Caco-2 (cell line): ENCODE measurements at regions not wholly inside any gene's neighbourhood (a gene's known extent, or its start where the extent isn't known, plus 50 kb on each side); places are given as distances from the start of the nearest gene placed in this dataset.
A peak's percentile ranks its signal among the peaks of the same experiment; 100 is the strongest.

ENCODE experiments used
- BruUV-seq: library from RNA; stranded (reverse); fragments of 400-500 nt; replicated peaks from 2 replicates; lab custom pipeline; 2021; lab: Mats Ljungman, UMichigan
- CTCF ChIA-PET: fragments of 300-600 bp; sonication (Branson Sonifier 250); formaldehyde crosslinking; loops from one replicate; lab custom pipeline; 2022; ENCODE audit warnings: antibody characterized with exemption; lab: Charles Lee
- POLR2A ChIA-PET: fragments of 300-600 bp; sonication (Branson Sonifier 250); formaldehyde crosslinking; loops from one replicate; lab custom pipeline; 2022; ENCODE audit warnings: antibody characterized with exemption; lab: Charles Lee
- DNase-seq, 2 experiments: peaks; one replicate each; pipeline versions ENCODE4 v3.0.0 to v3.0.0-alpha.2; 2020 to 2022
- H3K27me3 ChIP-seq: replicated peaks from 2 replicates; pipeline ENCODE4 v1.6.0; 2011; ENCODE audit warnings: low read length; ENCODE audit not compliant: control insufficient read depth, insufficient read depth
- H3K36me3 ChIP-seq: 2 replicates; pipeline ENCODE4 v1.5.1; 2011; ENCODE audit warnings: low read length; ENCODE audit not compliant: control insufficient read depth, insufficient read depth
- H3K4me1 ChIP-seq: fragments of 250-450 bp; sonication (Bioruptor Pico); 2 replicates; pipeline ENCODE4 v1.5.1; 2020; ENCODE audit warnings: mild to moderate bottlenecking
- H3K4me3 ChIP-seq: 2 replicates; pipeline ENCODE4 v1.5.1; 2011; ENCODE audit warnings: low read depth, mild to moderate bottlenecking, control low read depth, low read length
- H3K9me3 ChIP-seq: fragments of 250-450 bp; sonication (Bioruptor Pico); 2 replicates; pipeline ENCODE4 v1.5.1; 2020; ENCODE audit warnings: mild to moderate bottlenecking, moderate library complexity
- H3K27ac Mint-ChIP-seq: one replicate; pipeline ENCODE4 v1.8.0; 2022; ENCODE audit warnings: mixed read lengths; ENCODE audit not compliant: unreplicated experiment
- H3K27me3 Mint-ChIP-seq: one replicate; pipeline ENCODE4 v1.8.0; 2022; ENCODE audit warnings: mixed read lengths; ENCODE audit not compliant: insufficient read depth, unreplicated experiment
- H3K36me3 Mint-ChIP-seq: one replicate; pipeline ENCODE4 v1.8.0; 2022; ENCODE audit warnings: mild to moderate bottlenecking, mixed read lengths; ENCODE audit not compliant: insufficient read depth, unreplicated experiment
- H3K4me1 Mint-ChIP-seq: one replicate; pipeline ENCODE4 v1.8.0; 2022; ENCODE audit warnings: low read depth, mixed read lengths; ENCODE audit not compliant: unreplicated experiment
- H3K4me3 Mint-ChIP-seq: one replicate; pipeline ENCODE4 v1.8.0; 2022; ENCODE audit warnings: mild to moderate bottlenecking, moderate library complexity, mixed read lengths; ENCODE audit not compliant: unreplicated experiment
- H3K9me3 Mint-ChIP-seq: one replicate; pipeline ENCODE4 v1.8.0; 2022; ENCODE audit warnings: mixed read lengths; ENCODE audit not compliant: unreplicated experiment
- intact Hi-C: fragments of 100-400 bp; cut with micrococcal nuclease; formaldehyde crosslinking; loops from one replicate; pipeline ENCODE4 v1.10.0; 2022; ENCODE audit not compliant: unreplicated experiment
- TF ChIP-seq, protein P1 (sequence below), 2 experiments: fragments of 200-600 bp in 1 of 2; IDR thresholded peaks; 1 replicate in 1 of 2; 2 replicates in 1 of 2; pipeline versions ENCODE4 v1.5.1 to v1.8.0; 2011 to 2022; ENCODE audit warnings: antibody characterized with exemption in 1 of 2, control low read depth in 1 of 2, inconsistent platforms in 1 of 2, low read depth in 1 of 2, low read length in 1 of 2, mild to moderate bottlenecking in 1 of 2, moderate library complexity in 1 of 2; ENCODE audit not compliant: insufficient read depth in 1 of 2, severe bottlenecking in 1 of 2, unreplicated experiment in 1 of 2

DNA sequence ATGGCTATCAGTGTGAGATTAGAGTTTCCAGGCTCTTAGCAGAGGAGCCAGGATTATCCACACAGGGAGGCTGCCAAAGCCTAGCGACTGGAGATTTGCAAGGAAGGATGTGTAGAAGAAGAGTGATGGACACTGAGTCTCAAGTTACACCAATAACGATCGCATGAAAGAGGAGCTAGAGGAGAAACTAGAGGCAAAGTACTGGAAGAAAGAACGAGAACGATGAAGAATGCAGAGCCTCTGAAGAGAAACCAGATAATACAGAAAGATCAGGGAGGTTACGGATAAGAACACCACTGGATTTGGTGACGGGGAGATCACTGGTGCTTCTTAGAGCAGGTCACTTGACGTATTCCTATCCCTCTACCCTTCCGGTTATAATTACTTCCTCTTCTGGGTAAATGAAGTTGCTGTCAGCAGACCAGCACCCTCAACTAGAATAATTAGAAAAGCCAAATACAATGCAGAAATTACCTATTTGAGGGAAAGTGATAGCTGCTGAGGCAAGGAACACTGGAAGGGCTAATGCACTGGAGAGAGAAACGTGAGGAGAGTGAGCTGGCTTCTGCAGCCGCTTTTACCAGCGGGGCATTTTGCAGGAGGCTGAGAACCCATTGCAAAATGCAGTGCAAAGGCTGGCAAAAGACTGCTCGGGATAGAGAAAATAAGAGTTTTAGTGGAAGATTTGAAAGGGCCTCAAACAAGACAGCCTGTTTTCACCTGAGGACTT lies 93.1 kb upstream of the HIF1A start:
- ChIA-PET CTCF (interaction anchor here (0.9 to 1.1 kb wide), 2 partner anchors 10 to 121 kb away, joined by 3 to 4 read pairs; no protein-coding TSS in a partner anchor), POLR2A (no interaction called here)
- Mint-ChIP-seq H3K27me3 (no peaks in the 10 kb centered on the region), H3K9me3 (no peaks in the 10 kb centered on the region), H3K4me3 (no peak overlapping the region), H3K36me3 (no peaks in the 10 kb centered on the region), H3K4me1 (peaks cover 25% of the 10 kb centered on the region), H3K27ac (peak overlapping the region; percentile 40)
- Histone ChIP-seq H3K4me1 (peaks cover 40% of the 10 kb centered on the region), H3K36me3 (no peaks in the 10 kb centered on the region), H3K4me3 (no peak overlapping the region), H3K27me3 (no peaks in the 10 kb centered on the region), H3K9me3 (0 out of 2 replicates have a peak, but pooled peaks cover 5% of the 10 kb centered on the region)
- intact Hi-C loops: no loop called here
- no TSS peak for BruUV-seq
- TF ChIP-seq, protein P1, sequence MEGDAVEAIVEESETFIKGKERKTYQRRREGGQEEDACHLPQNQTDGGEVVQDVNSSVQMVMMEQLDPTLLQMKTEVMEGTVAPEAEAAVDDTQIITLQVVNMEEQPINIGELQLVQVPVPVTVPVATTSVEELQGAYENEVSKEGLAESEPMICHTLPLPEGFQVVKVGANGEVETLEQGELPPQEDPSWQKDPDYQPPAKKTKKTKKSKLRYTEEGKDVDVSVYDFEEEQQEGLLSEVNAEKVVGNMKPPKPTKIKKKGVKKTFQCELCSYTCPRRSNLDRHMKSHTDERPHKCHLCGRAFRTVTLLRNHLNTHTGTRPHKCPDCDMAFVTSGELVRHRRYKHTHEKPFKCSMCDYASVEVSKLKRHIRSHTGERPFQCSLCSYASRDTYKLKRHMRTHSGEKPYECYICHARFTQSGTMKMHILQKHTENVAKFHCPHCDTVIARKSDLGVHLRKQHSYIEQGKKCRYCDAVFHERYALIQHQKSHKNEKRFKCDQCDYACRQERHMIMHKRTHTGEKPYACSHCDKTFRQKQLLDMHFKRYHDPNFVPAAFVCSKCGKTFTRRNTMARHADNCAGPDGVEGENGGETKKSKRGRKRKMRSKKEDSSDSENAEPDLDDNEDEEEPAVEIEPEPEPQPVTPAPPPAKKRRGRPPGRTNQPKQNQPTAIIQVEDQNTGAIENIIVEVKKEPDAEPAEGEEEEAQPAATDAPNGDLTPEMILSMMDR (IDR thresholded peaks at IDR 0.05; ENCODE audit: insufficient read depth in 1 of 2, low read depth in 1 of 2, low read length in 1 of 2, severe bottlenecking in 1 of 2, unreplicated experiment in 1 of 2): no peak
- DNase-seq: no peak

DNA sequence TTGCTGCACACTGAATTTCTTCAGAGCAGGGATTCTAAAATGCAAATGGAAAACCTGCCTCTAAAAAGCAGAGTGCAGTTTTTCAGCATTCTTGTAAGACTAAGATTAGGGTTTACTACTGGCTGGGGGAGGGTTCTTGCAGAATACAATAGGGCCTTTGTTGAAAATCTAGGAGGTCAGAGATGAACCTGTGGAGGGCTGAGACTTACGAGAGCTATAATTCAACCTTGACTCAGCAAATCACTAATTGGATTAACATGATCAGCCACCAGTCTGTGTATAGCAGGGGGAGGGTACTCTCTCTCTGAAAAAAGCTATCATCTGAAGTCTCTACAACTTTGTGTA lies 92.6 kb upstream of the HIF1A start:
- Mint-ChIP-seq H3K27me3 (no peaks in the 10 kb centered on the region), H3K4me3 (no peak overlapping the region), H3K27ac (peak overlapping the region; percentile 40), H3K4me1 (peaks cover 25% of the 10 kb centered on the region), H3K36me3 (no peaks in the 10 kb centered on the region), H3K9me3 (no peaks in the 10 kb centered on the region)
- TF ChIP-seq, protein P1 (IDR thresholded peaks at IDR 0.05; ENCODE audit: insufficient read depth in 1 of 2, low read depth in 1 of 2, low read length in 1 of 2, severe bottlenecking in 1 of 2, unreplicated experiment in 1 of 2): no peak
- DNase-seq: peak in 1 of 2 experiments; percentile 40
- no peaks in the 10 kb centered on the region for H3K27me3 ChIP-seq
- H3K36me3 ChIP-seq: no peaks in the 10 kb centered on the region
- H3K4me1 ChIP-seq: peaks cover 38% of the 10 kb centered on the region
- 0 out of 2 replicates have a peak, but pooled peaks cover 5% of the 10 kb centered on the region for H3K9me3 ChIP-seq
- CTCF ChIA-PET: interaction anchor here (0.9 to 1.1 kb wide), 2 partner anchors 9 to 121 kb away, joined by 3 to 4 read pairs; no protein-coding TSS in a partner anchor
- intact Hi-C loops: no loop called here
- H3K4me3 ChIP-seq: no peak overlapping the region
- no TSS peak for BruUV-seq
- POLR2A ChIA-PET: no interaction called here

DNA sequence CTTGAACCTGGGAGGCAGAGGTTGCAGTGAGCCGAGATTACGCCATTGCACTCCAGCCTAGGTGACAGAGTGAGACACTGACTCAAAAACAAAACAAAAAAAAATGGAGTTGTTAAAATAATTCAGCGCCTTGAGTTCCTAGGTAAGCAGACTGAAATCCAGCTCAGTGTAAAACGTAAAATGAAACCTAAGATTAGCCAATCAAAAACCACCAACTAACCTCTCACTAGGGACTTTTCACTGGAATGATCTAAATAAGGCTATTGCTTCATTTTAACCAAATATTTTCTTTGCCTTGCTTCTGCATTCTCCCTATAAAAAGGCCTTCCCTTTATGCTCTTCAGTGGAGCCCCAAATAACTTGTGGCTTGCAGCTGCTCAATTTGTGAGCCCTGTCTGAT lies 91.6 kb upstream of the HIF1A start:
- POLR2A ChIA-PET: interaction anchor here (0.6 kb wide), 1 partner anchor 143 kb away, joined by 3 read pairs; no protein-coding TSS in a partner anchor

More for the DNA sequence above, 91.6 kb upstream of the HIF1A start:
- H3K36me3 Mint-ChIP-seq: no peaks in the 10 kb centered on the region
- H3K4me3 ChIP-seq: no peak overlapping the region
- no peak overlapping the region for H3K4me3 Mint-ChIP-seq
- intact Hi-C loops: no loop called here
- no peak overlapping the region for H3K27ac Mint-ChIP-seq
- BruUV-seq: no TSS peak
- no peaks in the 10 kb centered on the region for H3K27me3 ChIP-seq
- H3K9me3 ChIP-seq: 0 out of 2 replicates have a peak, but pooled peaks cover 3% of the 10 kb centered on the region
- peaks cover 29% of the 10 kb centered on the region for H3K4me1 Mint-ChIP-seq
- H3K9me3 Mint-ChIP-seq: no peaks in the 10 kb centered on the region
- H3K4me1 ChIP-seq: peaks cover 37% of the 10 kb centered on the region
- CTCF ChIA-PET: no interaction called here
- H3K36me3 ChIP-seq: no peaks in the 10 kb centered on the region
- TF ChIP-seq, protein P1 (IDR thresholded peaks at IDR 0.05; ENCODE audit: insufficient read depth in 1 of 2, low read depth in 1 of 2, low read length in 1 of 2, severe bottlenecking in 1 of 2, unreplicated experiment in 1 of 2): no peak
- no peaks in the 10 kb centered on the region for H3K27me3 Mint-ChIP-seq
- no peak for DNase-seq
